Muscle layer of colon (tissue), 2 donors: ENCODE measurements at regions not wholly inside any gene's neighbourhood (a gene's known extent, or its start where the extent isn't known, plus 50 kb on each side); places are given as distances from the start of the nearest gene placed in this dataset.

Experiments
- H3K27ac ChIP-seq: one replicate; pipeline ENCODE4 v1.7.0; 2013; ENCODE audit warnings: low read depth, mild to moderate bottlenecking, low read length, moderate library complexity
- H3K27me3 ChIP-seq, 2 donors: one replicate each; pipeline ENCODE4 v1.7.0; 2013; ENCODE audit warnings: low read length in 2 of 2, mild to moderate bottlenecking in 2 of 2; ENCODE audit not compliant: insufficient read depth in 2 of 2, control insufficient read depth in 1 of 2
- H3K36me3 ChIP-seq: one replicate; pipeline ENCODE4 v1.7.0; 2013; ENCODE audit warnings: mild to moderate bottlenecking, low read length; ENCODE audit not compliant: insufficient read depth
- H3K4me1 ChIP-seq: one replicate; pipeline ENCODE4 v1.7.0; 2013; ENCODE audit warnings: mild to moderate bottlenecking, low read length; ENCODE audit not compliant: insufficient read depth
- H3K4me3 ChIP-seq, 2 donors: one replicate each; pipeline ENCODE4 v1.7.0; 2013; ENCODE audit warnings: low read length in 2 of 2, low read depth in 1 of 2, mild to moderate bottlenecking in 1 of 2, moderate library complexity in 1 of 2
- H3K9ac ChIP-seq: one replicate; pipeline ENCODE4 v1.7.0; 2013; ENCODE audit warnings: low read length
- H3K9me3 ChIP-seq: one replicate; pipeline ENCODE4 v1.7.0; 2013; ENCODE audit warnings: mild to moderate bottlenecking, low read length
- donor health status: abdominal sarcoma.
- donor health status: Adenocarcinoma of cecum.

GRCh38 chr7:68030530-68030929, 1033.9 kb downstream of the TYW1 start:
- no peak overlapping the region for H3K4me3 ChIP-seq
- no peaks in the 10 kb centered on the region for H3K9me3 ChIP-seq
- H3K36me3 ChIP-seq, result no peaks in the 10 kb centered on the region
- H3K27ac ChIP-seq, result no peak overlapping the region
- no peaks in the 10 kb centered on the region for H3K4me1 ChIP-seq
- H3K27me3 ChIP-seq, result no peaks in the 10 kb centered on the region
- no peak overlapping the region for H3K9ac ChIP-seq

DNA sequence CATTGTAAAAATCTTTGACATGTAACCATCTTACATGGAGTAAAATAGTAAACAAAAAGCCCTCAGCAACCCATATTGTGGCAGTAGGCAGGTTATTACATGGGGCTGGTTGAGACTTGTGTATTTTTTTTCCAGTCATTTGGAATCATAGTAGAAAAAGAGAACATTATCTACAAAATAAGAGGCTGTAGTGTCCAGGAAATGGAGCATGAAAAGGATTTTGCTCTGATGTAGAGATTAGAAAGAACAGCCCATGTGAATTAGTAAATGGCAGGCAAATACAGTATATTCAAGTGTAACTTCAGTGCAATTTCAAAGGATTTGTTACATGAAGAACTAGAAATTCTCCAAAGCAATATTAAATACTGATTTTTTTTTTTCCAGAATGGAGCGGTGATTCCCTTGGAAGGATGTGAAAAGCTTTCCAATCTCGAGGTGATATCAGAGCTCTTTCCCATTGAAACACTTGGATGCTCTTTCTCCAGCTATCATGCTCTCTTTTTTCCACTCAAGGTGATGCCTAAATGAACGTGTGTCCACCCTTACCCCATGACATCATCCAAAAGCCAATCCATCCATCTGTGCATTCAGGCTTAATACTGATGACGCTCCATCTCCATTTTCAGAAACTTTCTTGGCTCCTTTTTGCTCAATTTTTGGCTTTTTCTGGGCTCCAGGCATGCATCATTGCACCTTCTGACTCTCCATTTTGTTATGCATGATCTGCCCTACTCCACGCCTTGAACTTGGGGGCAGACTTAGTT, 1034.7 kb downstream of the TYW1 start:
- Histone ChIP-seq H3K27me3 (no peaks in the 10 kb centered on the region), H3K9ac (no peak overlapping the region), H3K4me1 (no peaks in the 10 kb centered on the region), H3K27ac (no peak overlapping the region), H3K9me3 (no peaks in the 10 kb centered on the region), H3K4me3 (no peak overlapping the region), H3K36me3 (no peaks in the 10 kb centered on the region)

- Histone ChIP-seq H3K27ac (no peak overlapping the region), H3K36me3 (no peaks in the 10 kb centered on the region), H3K4me3 (no peak overlapping the region), H3K9ac (no peak overlapping the region), H3K4me1 (no peaks in the 10 kb centered on the region), H3K9me3 (no peaks in the 10 kb centered on the region), H3K27me3 (no peaks in the 10 kb centered on the region)
Measured at GRCh38 chr7:68038621-68039314, 1042.1 kb downstream of the TYW1 start.

GRCh38 chr7:68041554-68041953, 1044.9 kb downstream of the TYW1 start:
- Histone ChIP-seq H3K4me1 (no peaks in the 10 kb centered on the region), H3K27me3 (no peaks in the 10 kb centered on the region), H3K4me3 (no peak overlapping the region), H3K9ac (no peak overlapping the region), H3K9me3 (no peaks in the 10 kb centered on the region), H3K27ac (no peak overlapping the region), H3K36me3 (no peaks in the 10 kb centered on the region)

DNA sequence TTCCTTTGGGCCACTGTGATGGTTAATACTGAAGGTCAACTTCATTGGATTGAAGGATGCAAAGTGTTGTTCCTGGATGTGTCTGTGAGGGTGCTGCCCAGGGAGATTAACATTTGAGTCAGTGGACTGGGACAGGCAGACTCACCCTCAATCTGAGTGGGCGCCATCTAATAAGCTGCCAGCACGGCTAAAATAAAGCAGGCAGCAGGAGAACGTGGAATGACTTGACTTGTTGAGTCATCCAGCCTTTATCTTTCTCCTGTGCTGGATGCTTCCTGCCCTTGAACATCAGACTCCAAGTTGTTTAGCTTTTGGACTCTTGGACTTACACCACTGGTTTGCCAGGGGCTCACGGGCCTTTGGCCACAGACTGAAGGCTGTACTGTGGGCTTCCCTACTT, 1046.9 kb downstream of the TYW1 start:
- Histone ChIP-seq H3K4me3 (no peak overlapping the region), H3K4me1 (no peaks in the 10 kb centered on the region), H3K36me3 (no peaks in the 10 kb centered on the region), H3K9ac (no peak overlapping the region), H3K27ac (no peak overlapping the region), H3K9me3 (no peaks in the 10 kb centered on the region), H3K27me3 (no peaks in the 10 kb centered on the region)

DNA sequence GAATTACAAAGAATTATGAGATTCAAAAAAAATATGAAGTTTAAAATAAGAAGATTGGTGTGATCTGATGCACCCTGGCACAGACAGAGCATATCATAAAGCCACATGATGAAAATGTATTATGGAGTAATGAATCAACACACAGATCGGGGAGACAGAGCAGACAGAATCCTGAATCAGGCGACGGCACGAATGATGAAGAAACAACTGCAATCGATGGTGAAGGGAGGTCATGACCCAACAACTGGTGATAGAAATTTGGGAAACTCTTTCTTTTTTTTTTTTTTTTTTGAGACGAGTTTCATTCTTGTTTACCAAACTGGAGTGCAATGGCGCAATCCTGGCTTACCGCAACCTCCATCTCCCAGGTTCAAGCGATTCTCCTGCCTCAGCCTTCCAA, 1054.0 kb downstream of the TYW1 start:
- Histone ChIP-seq H3K9me3 (no peaks in the 10 kb centered on the region), H3K27me3 (no peaks in the 10 kb centered on the region), H3K27ac (no peak overlapping the region), H3K4me1 (no peaks in the 10 kb centered on the region), H3K9ac (no peak overlapping the region), H3K36me3 (no peaks in the 10 kb centered on the region), H3K4me3 (no peak overlapping the region)

DNA sequence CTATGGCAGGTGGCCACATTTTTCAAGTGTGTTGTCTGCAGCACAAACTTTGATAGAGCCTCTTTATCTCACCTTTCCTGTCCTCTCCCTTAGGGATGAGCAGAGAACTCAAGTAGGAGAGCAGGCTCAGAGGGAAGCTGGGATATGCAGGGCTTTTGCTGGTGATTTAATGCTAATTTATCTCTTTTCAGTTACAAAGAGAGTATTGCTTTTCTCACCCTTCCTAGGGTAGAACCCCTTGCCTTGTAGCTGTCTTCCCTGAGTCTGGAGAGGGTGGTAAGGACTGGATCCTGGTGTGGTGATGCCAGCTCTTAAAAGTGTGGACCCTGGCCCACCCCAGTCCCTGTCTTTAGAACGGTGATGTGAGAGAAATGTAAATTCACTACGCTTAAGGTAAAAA, 1061.4 kb downstream of the TYW1 start:
- no peak overlapping the region for H3K9ac ChIP-seq
- H3K9me3 ChIP-seq, result no peaks in the 10 kb centered on the region
- H3K27me3 ChIP-seq, result no peaks in the 10 kb centered on the region
- H3K27ac ChIP-seq, result no peak overlapping the region
- no peak overlapping the region for H3K4me3 ChIP-seq
- no peaks in the 10 kb centered on the region for H3K36me3 ChIP-seq
- H3K4me1 ChIP-seq, result no peaks in the 10 kb centered on the region

GRCh38 chr7:68063171-68063570, 1066.5 kb downstream of the TYW1 start:
- Histone ChIP-seq H3K36me3 (no peaks in the 10 kb centered on the region), H3K4me1 (no peaks in the 10 kb centered on the region), H3K4me3 (no peak overlapping the region), H3K27ac (no peak overlapping the region), H3K27me3 (no peaks in the 10 kb centered on the region), H3K9ac (no peak overlapping the region), H3K9me3 (no peaks in the 10 kb centered on the region)

DNA sequence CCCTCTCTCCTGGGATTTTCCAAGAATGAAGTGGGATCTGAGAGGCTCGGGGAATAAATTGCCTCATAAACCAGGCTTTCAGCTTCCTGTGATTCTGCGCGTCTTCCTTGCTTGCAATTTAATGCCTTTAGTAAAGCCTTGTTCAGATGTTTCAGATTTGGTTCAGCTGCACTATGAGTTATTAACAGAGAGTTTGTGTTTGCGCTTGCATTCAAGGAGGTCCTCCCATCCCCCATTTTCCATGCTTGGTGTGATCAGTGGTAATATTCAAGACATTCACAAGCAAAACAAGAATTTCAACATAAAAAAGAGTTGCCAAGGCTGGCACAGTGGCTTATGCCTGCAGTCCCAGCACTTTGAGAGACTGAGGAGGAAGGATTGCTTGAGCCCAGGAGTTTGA, 1068.9 kb downstream of the TYW1 start:
- H3K4me1 ChIP-seq, result no peaks in the 10 kb centered on the region
- H3K9me3 ChIP-seq, result no peaks in the 10 kb centered on the region
- no peaks in the 10 kb centered on the region for H3K36me3 ChIP-seq
- no peaks in the 10 kb centered on the region for H3K27me3 ChIP-seq
- H3K27ac ChIP-seq, result no peak overlapping the region
- no peak overlapping the region for H3K4me3 ChIP-seq
- H3K9ac ChIP-seq, result no peak overlapping the region

DNA sequence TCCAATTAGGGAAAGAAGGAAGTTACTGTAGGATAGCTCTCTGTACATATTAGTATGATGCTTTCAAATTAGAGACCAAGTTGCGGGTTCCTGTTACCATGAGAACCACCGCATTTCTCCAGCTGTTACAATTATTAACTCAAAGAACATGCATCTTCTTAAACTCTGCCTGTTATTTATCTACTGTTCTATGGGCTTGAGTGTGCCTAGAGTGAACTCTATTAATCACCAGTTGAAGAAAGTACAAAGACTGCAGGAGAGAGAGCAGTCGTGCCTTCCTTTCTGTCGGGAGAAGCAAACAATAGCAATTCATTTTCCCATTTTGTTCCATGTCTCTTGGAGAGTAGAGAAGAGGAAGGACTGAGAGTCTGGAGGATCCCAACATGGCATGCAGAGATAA, 1071.2 kb downstream of the TYW1 start:
- Histone ChIP-seq H3K9ac (no peak overlapping the region), H3K36me3 (no peaks in the 10 kb centered on the region), H3K4me3 (no peak overlapping the region), H3K27ac (no peak overlapping the region), H3K9me3 (no peaks in the 10 kb centered on the region), H3K27me3 (no peaks in the 10 kb centered on the region), H3K4me1 (no peaks in the 10 kb centered on the region)

- Histone ChIP-seq H3K27me3 (no peaks in the 10 kb centered on the region), H3K27ac (no peak overlapping the region), H3K4me3 (no peak overlapping the region), H3K4me1 (no peaks in the 10 kb centered on the region), H3K36me3 (no peaks in the 10 kb centered on the region), H3K9me3 (no peaks in the 10 kb centered on the region), H3K9ac (no peak overlapping the region)
Measured at GRCh38 chr7:68070992-68071391, 1074.4 kb downstream of the TYW1 start.

- Histone ChIP-seq H3K4me1 (no peaks in the 10 kb centered on the region), H3K27me3 (no peaks in the 10 kb centered on the region), H3K9ac (no peak overlapping the region), H3K4me3 (no peak overlapping the region), H3K27ac (no peak overlapping the region), H3K36me3 (no peaks in the 10 kb centered on the region), H3K9me3 (no peaks in the 10 kb centered on the region)
Measured at GRCh38 chr7:68073701-68074100, 1077.1 kb downstream of the TYW1 start.
